ENCODE measurements at regions not wholly inside any gene's neighbourhood (a gene's known extent, or its start where the extent isn't known, plus 50 kb on each side); places are given as distances from the start of the nearest gene placed in this dataset.

GRCh38 chr2:15840148-15840547, 100.2 kb upstream of the MYCN start:
- DNase-seq, result no peak

GRCh38 chr2:15840969-15841368, 99.4 kb upstream of the MYCN start:
- DNase-seq, result no peak

- DNase-seq, result no peak
These were observed 98.4 kb upstream of the MYCN start for GRCh38 chr2:15841776-15842560.

DNA sequence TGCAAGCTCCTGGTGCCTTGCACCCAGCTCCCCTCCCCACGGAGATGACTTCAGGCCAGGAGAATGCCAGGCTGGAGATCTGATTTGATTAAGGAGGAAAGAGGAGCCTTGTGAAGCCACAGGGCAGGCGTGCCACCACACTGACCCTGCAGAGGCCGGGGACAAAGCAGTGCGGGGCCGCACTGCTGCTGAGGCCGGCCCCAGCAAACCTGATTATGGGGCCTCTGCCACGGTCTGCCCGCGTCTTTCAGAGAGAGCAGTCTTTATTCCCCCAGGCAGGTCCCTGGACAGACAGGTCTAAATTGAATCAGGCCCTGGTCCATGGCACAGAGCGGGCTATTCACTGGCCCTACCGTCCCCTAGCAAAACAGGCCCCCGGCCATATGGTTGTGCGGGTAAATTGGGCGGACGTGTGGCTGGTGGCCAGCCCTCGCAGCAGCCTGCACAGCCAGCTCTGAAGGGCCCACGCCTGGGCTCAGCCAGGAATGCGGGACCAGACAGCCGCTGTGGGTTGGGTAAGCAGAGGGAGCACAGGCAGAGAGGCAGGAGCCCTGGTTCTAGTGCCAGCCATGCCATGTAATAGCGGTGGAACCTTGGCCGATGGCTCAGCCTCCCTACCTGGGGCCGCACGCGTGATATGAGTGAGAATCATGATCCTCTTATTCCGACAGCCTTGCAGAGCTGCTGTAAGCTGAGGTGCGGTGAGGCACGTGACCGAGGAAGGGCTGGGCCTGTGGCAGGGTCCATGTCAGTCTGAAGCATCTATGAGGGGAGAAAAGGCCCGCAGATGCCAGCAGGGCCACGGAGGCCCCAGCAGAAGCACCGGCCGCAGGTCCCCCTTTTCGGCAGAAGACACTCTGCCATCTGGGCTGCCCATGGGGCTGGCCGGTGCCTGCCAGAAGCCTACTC, 97.3 kb upstream of the MYCN start:
- DNase-seq, result peak in 1 of 3 donors; percentile 39

- no peak for DNase-seq
These were observed 96.0 kb upstream of the MYCN start for GRCh38 chr2:15844211-15844801.

GRCh38 chr2:15845294-15845693, 95.1 kb upstream of the MYCN start:
- DNase-seq, result no peak

DNA sequence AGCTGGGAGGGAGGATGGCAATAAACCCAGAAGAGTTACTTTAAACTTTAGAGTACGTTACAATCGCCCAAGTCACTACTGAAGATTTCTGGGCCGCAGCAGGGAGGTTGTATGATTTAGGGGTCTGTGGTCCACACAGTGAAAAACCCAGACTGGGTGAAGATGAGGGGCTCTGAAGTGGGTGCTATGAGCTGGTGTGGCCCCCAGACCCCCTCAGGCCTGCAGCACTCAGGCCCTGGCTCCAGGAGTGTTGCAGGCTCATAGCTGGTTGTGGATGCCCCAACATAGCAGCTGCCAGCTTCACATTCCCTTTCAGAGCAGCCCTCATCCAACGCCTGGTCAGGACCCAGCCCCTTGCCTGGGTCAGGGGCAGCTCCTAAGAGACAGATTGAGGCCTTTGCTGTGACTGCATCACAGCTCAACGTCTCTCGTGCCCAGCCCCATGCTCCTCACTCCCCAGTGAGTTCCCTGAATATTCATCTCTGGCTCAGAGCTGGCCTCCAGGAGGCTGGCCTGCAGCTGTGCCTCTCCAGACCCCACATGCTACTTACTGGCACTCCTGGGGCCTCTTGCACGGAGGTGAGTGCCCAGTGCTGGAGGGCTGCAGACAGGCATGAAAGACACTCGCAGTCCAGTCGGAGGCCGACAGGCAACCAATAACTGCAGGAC, 94.5 kb upstream of the MYCN start:
- no peak for DNase-seq

GRCh38 chr2:15846626-15847025, 93.7 kb upstream of the MYCN start:
- no peak for DNase-seq

DNA sequence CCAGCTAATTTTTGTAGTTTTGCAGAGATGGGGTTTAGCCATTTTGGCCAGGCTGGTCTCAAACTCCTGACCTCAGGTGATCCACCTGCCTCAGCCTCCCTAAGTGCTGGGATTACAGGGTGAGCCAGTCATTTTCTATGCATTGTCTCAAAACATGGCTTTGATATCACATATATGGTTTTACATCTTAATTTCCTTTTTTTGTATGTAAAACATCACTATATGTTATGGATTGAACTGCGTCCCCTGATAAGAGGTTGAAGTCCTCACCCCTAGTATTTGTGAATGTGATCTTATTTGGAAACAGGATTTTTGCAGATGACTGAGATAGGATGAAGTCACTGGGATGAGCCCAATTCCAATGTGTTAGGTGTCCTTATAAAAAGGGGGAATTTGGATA, 89.8 kb upstream of the MYCN start:
- no peak for DNase-seq

DNA sequence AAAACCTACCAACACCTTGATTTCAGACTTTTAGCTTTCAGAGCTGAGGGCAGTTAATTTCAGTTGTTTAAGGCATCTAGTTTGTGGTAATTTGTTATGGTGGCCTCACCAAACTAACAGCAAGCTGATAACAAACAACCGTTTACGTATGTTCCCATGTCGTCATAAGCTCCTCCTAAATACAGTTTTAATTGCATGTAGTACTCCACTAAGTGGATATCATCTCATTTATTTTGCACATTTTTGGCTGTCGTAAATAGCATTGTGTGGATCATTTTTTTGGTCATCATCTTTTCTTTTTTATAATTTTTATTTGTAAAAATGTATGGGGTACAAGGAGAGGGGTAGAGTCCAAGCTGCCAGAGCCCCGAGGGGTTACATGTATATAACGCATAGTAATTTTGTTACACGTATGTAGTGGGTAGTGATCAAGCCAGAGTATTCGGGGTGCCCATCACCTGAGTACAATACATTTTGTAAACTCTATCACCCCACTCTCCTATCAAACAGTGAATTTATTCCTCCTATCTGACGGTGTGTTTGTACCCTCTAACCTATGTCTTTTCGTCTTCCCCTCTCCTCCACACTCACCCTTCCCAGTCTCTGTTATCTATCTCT, 89.2 kb upstream of the MYCN start:
- no peak for DNase-seq

GRCh38 chr2:15852811-15853210, 87.5 kb upstream of the MYCN start:
- no peak for DNase-seq

DNA sequence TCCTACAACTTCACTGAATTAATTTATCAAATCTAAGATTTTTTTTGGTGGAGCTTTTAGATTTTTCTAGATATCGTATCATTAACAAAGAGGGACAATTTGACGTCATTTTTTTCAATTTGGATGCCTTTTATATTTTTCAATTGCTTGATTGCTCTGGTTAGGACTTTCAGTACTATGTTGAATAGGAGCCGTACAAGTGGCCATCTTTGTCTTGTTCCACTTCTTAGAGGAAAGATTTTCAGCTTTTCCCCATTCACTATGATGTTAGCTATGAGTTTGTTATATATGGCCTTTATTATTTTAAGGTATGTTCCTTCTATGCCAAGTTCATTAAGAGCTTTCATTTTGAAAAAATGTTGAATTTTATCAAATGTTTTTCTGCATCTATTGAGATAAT, 86.4 kb upstream of the MYCN start:
- no peak for DNase-seq

- DNase-seq, result no peak
These were observed 84.5 kb upstream of the MYCN start for GRCh38 chr2:15855766-15856260.

GRCh38 chr2:15856318-15856717, 84.0 kb upstream of the MYCN start:
- no peak for DNase-seq

- DNase-seq, result no peak
These were observed 81.9 kb upstream of the MYCN start for GRCh38 chr2:15858466-15858865.

DNA sequence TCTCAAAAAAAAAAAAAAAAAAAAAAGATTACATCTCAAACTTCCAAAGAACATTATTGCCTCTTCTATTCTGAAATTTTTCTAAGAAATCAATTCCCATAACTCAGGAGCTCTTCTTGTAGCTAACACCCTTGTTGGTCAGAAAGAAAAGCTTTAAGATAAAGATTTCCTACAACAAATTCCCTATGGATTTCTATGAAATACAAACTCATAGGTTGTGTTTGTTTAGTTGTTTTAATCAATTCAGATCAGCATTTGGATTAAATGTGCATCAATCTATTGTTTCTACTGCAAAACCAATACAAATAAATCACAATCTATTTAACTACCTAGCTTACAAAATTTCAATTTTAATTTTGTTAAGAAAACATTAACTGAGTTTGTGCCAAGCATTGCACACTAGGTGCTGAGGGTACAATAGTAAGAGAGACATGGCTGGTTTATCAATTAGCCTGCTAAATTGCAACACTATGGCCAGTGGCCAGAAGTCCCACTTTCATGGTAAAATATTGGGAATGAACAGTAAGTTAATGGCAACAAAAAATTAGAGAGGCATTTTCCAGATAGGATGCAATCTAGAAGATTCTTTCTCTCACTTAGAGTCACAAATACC, 80.2 kb upstream of the MYCN start:
- DNase-seq, result no peak

DNA sequence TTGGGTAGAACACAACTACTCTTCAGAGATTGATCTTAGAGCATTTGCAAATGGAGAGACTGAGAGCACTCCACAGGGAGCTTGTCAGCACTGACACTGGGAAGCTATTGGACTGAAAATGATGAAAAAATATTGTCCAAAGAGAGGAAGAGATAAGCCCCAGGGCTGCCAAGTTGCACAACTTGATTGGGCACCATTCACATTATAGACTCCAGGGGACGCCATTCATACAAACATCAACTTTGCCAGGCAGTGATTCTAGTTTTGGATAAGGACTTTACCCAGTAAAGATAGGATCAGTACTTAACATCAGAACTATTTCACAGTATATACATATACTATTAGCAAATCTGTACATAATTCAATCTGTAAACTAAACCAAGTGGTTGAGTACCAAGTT, 79.6 kb upstream of the MYCN start:
- no peak for DNase-seq

- DNase-seq, result no peak
These were observed 79.1 kb upstream of the MYCN start for GRCh38 chr2:15861172-15861822.

DNA sequence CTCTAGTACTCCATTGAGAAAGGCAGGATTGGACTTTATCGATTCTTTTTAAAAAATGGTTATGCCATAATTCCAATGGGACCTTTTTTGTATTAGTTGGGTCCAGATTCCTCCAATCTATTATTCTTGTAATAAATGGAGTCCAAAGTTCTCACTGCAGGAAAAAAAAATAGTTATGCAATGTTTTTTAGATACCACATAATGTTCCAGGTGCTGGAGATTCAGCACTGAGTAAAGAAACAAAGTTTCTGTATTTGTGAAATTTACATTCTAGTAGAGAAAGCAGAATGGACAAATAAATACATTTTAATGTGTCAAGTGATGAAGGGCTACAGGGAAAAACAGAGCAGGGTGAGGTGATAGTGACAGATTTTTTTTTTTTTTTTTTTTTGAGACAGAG, 78.5 kb upstream of the MYCN start:
- DNase-seq, result no peak

- no peak for DNase-seq
These were observed 77.3 kb upstream of the MYCN start for GRCh38 chr2:15863089-15863488.

Measured in muscle of back (tissue), 3 donors.